Cardiac fibroblast (primary cell): ENCODE measurements at regions not wholly inside any gene's neighbourhood (a gene's known extent, or its start where the extent isn't known, plus 50 kb on each side); places are given as distances from the start of the nearest gene placed in this dataset.

Source experiments
- DNase-seq, 2 donors: peaks; one replicate each; pipeline versions ENCODE4 v3.0.0 to v3.0.0-alpha.2; 2010; ENCODE audit warnings: low read depth in 2 of 2
- H3K4me3 ChIP-seq, 2 donors: replicated peaks in 1 of 2; 1 replicate in 1 of 2; 2 replicates in 1 of 2; pipeline ENCODE4 v1.5.1; 2011; ENCODE audit warnings: low read depth in 2 of 2, low read length in 2 of 2, mild to moderate bottlenecking in 2 of 2, moderate library complexity in 1 of 2
- CTCF ChIP-seq: IDR thresholded peaks from one replicate; pipeline ENCODE4 v1.5.1; 2011; ENCODE audit warnings: low read depth, mild to moderate bottlenecking, low read length, inconsistent platforms

GRCh38 chr5:133729800-133730199 is 117.5 kb upstream of the FSTL4 start:
- DNase-seq, result no peak
- no peak overlapping the region for H3K4me3 ChIP-seq
- no peak for TF ChIP-seq CTCF

GRCh38 chr5:133728475-133728874 is 116.1 kb upstream of the FSTL4 start:
- H3K4me3 ChIP-seq, result no peak overlapping the region
- no peak for DNase-seq
- no peak for TF ChIP-seq CTCF

- TF ChIP-seq CTCF, result no peak
- H3K4me3 ChIP-seq, result no peak overlapping the region
- DNase-seq, result no peak
Observed at GRCh38 chr5:133727636-133728035, 115.3 kb upstream of the FSTL4 start.

GRCh38 chr5:133723651-133724366 is 111.5 kb upstream of the FSTL4 start:
- no peak for TF ChIP-seq CTCF

GRCh38 chr5:133723126-133723525 is 110.8 kb upstream of the FSTL4 start:
- TF ChIP-seq CTCF, result no peak
- DNase-seq, result no peak
- no peak overlapping the region for H3K4me3 ChIP-seq

More at GRCh38 chr5:133723651-133724366, 111.5 kb upstream of the FSTL4 start:
- no peak overlapping the region for H3K4me3 ChIP-seq
- DNase-seq, result no peak

GRCh38 chr5:133721365-133721764 is 109.0 kb upstream of the FSTL4 start:
- H3K4me3 ChIP-seq, result no peak overlapping the region
- TF ChIP-seq CTCF, result no peak
- DNase-seq, result no peak

GRCh38 chr5:133718457-133718856 is 106.1 kb upstream of the FSTL4 start:
- no peak overlapping the region for H3K4me3 ChIP-seq
- no peak for TF ChIP-seq CTCF
- DNase-seq, result no peak
